ENCODE measurements at regions not wholly inside any gene's neighbourhood (a gene's known extent, or its start where the extent isn't known, plus 50 kb on each side); places are given as distances from the start of the nearest gene placed in this dataset.

DNA sequence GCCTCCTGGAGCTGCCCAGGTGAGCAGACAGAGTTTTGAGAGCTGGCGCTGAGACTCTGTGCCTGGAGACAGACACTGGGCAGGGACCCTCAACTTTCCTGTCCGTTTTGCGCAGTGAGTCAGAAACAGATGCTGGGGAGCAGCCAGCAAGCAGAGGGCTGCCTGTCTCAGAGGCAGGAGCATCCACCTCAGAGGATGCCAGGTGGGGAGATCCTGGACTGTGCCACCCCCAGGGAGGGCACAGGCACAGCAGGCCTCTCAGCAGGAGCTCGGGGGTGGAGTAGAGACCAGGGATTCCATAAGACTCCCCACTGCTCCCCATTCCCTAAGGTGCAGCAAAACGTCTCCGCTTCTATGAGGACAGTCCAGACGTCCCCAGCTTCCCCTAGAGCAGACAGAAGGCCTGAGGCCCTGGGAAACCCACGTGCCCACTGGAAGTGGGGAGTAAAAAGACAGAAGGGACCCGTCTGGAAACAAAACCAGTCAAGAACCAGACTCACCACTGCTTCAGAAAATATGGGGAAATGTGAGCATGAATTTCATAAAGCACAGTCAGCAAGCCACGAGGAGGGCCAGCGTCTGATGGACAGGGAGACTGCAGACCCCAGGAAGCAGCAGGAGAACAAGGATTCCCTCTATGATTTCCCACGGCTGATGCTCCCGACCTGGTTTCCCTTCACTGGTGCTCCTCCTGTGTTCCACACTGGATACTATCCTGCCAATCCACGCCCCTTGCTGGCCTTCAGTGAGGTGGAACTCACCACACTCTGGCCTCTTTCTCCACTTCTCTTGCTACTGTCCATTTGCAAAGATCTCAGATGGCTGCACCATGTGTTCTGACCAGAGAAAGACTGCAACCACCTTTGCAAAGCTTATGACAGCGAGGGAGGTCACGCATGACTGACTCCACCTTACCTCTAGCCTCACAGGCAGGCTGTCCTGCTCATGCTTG lies 151.3 kb upstream of the FAM20C start:
- H3K4ac ChIP-seq (ENCODE audit: low read depth, low read length): no peak overlapping the region
- no peak overlapping the region for H3K4me3 ChIP-seq (ENCODE audit: insufficient read depth, low read depth, low read length)
- H2AFZ ChIP-seq (replicated peaks; ENCODE audit: low read length, poor library complexity): no peak overlapping the region
- dilution Hi-C loops (cut with HindIII; ENCODE audit: low sequenced_read_pairs, unreplicated experiment): no loop called here
- H2BK120ac ChIP-seq (ENCODE audit: low read depth, low read length): no peak overlapping the region
- in situ Hi-C loops (cut with MboI; ENCODE audit: low sequenced_read_pairs): no loop called here
- no peak overlapping the region for H3K18ac ChIP-seq (ENCODE audit: low read depth, low read length)
- no peaks in the 10 kb centered on the region for H3K79me1 ChIP-seq (ENCODE audit: low read depth in 1 of 2, low read length in 2 of 2)
- no peak overlapping the region for H2BK20ac ChIP-seq (ENCODE audit: low read depth, low read length)
- H2BK5ac ChIP-seq (ENCODE audit: low read depth, low read length, poor library complexity, severe bottlenecking): no peak overlapping the region
- H3K23ac ChIP-seq (ENCODE audit: low read depth, low read length): no peak overlapping the region
- H4K20me1 ChIP-seq (ENCODE audit: insufficient read depth, low read length): no peaks in the 10 kb centered on the region
- H3K56ac ChIP-seq (ENCODE audit: extremely low read depth, insufficient read depth, low read length): no peak overlapping the region
- CTCF ChIA-PET: no interaction called here
- H3K9me3 ChIP-seq (ENCODE audit: control insufficient read depth, insufficient read depth, low read length): no peaks in the 10 kb centered on the region
- no peak overlapping the region for H4K91ac ChIP-seq (ENCODE audit: insufficient read depth, low read depth, low read length)
- H3K27me3 ChIP-seq (ENCODE audit: control insufficient read depth, insufficient read depth, low read length): peaks cover 43% of the 10 kb centered on the region
- no peaks in the 10 kb centered on the region for H3K9me1 ChIP-seq (ENCODE audit: insufficient read depth, low read length)
- POLR2A ChIA-PET (ENCODE audit: unreplicated experiment): no interaction called here
- DNase-seq: no peak
- no peaks in the 10 kb centered on the region for H3K36me3 ChIP-seq (ENCODE audit: control insufficient read depth, insufficient read depth, low read length)
- no peak overlapping the region for H3K4me2 ChIP-seq (ENCODE audit: low read depth, low read length)
- no peak overlapping the region for H4K5ac ChIP-seq (ENCODE audit: low read depth, low read length)
- no peak overlapping the region for H2AK5ac ChIP-seq (ENCODE audit: low read depth, low read length)
- no TSS peak for BruUV-seq (replicated peaks)
- intact Hi-C loops (cut with micrococcal nuclease): no loop called here
- no peak overlapping the region for H2AK9ac ChIP-seq (replicated peaks; ENCODE audit: low read depth, low read length, poor library complexity)
- H3K27ac ChIP-seq (ENCODE audit: insufficient read depth, low read length): no peak overlapping the region
- H3K14ac ChIP-seq (replicated peaks; ENCODE audit: low read depth, low read length): no peak overlapping the region
- no peak for ATAC-seq (ENCODE audit: low read depth)
- TF ChIP-seq, protein P1, sequence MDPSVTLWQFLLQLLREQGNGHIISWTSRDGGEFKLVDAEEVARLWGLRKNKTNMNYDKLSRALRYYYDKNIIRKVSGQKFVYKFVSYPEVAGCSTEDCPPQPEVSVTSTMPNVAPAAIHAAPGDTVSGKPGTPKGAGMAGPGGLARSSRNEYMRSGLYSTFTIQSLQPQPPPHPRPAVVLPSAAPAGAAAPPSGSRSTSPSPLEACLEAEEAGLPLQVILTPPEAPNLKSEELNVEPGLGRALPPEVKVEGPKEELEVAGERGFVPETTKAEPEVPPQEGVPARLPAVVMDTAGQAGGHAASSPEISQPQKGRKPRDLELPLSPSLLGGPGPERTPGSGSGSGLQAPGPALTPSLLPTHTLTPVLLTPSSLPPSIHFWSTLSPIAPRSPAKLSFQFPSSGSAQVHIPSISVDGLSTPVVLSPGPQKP (IDR thresholded peaks at IDR 0.05; ENCODE audit: borderline replicate concordance, low read depth, low read length): no peak
- TF ChIP-seq MXI1 (IDR thresholded peaks at IDR 0.05; ENCODE audit: borderline replicate concordance, low read depth, low read length) (no peak), MAZ (IDR thresholded peaks at IDR 0.05; ENCODE audit: borderline replicate concordance, low read depth, low read length) (no peak), BHLHE40 (IDR thresholded peaks at IDR 0.05; ENCODE audit: low read depth, low read length) (no peak), RAD21 (IDR thresholded peaks at IDR 0.05; ENCODE audit: low read length) (no peak), SMC3 (IDR thresholded peaks at IDR 0.05; ENCODE audit: low read depth, low read length) (no peak), POLR2A (IDR thresholded peaks at IDR 0.05; ENCODE audit: low read depth, low read length) (no peak), CHD1 (IDR thresholded peaks at IDR 0.05; ENCODE audit: low read depth, low read length) (no peak), NFE2L2 (IDR thresholded peaks at IDR 0.05; ENCODE audit: low read depth, low read length) (no peak)
- TF ChIP-seq, protein P2, sequence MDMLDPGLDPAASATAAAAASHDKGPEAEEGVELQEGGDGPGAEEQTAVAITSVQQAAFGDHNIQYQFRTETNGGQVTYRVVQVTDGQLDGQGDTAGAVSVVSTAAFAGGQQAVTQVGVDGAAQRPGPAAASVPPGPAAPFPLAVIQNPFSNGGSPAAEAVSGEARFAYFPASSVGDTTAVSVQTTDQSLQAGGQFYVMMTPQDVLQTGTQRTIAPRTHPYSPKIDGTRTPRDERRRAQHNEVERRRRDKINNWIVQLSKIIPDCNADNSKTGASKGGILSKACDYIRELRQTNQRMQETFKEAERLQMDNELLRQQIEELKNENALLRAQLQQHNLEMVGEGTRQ (IDR thresholded peaks at IDR 0.05; ENCODE audit: low read depth, low read length): no peak
- TF ChIP-seq, protein P3, sequence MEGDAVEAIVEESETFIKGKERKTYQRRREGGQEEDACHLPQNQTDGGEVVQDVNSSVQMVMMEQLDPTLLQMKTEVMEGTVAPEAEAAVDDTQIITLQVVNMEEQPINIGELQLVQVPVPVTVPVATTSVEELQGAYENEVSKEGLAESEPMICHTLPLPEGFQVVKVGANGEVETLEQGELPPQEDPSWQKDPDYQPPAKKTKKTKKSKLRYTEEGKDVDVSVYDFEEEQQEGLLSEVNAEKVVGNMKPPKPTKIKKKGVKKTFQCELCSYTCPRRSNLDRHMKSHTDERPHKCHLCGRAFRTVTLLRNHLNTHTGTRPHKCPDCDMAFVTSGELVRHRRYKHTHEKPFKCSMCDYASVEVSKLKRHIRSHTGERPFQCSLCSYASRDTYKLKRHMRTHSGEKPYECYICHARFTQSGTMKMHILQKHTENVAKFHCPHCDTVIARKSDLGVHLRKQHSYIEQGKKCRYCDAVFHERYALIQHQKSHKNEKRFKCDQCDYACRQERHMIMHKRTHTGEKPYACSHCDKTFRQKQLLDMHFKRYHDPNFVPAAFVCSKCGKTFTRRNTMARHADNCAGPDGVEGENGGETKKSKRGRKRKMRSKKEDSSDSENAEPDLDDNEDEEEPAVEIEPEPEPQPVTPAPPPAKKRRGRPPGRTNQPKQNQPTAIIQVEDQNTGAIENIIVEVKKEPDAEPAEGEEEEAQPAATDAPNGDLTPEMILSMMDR (conservative IDR thresholded peaks at IDR 0.05; ENCODE audit: low read depth, low read length): no peak
- no peak overlapping the region for H2BK15ac ChIP-seq (ENCODE audit: low read depth, low read length)
- no peaks in the 10 kb centered on the region for H3K4me1 ChIP-seq (ENCODE audit: control insufficient read depth, insufficient read depth, low read length)
- no peak overlapping the region for H4K8ac ChIP-seq (ENCODE audit: low read depth in 2 of 2, low read length in 2 of 2)
- H3K9ac ChIP-seq (ENCODE audit: low read depth, low read length): no peak overlapping the region
- 79% methylated on average over 4 of the region's 16 CpGs; no CpG with 5 or more reads in 1 of the 2 experiments for WGBS, 2 experiments (ENCODE audit: extremely low coverage in 2 of 2, insufficient read length in 1 of 2)

All from IMR-90 (cell line).